ENCODE measurements at regions not wholly inside any gene's neighbourhood (a gene's known extent, or its start where the extent isn't known, plus 50 kb on each side); places are given as distances from the start of the nearest gene placed in this dataset.
"Not testable (repeated sequence)": the region's sequence is repeated elsewhere in the genome, so short reads cannot be mapped to it uniquely, and the experiment has no call there.

DNA sequence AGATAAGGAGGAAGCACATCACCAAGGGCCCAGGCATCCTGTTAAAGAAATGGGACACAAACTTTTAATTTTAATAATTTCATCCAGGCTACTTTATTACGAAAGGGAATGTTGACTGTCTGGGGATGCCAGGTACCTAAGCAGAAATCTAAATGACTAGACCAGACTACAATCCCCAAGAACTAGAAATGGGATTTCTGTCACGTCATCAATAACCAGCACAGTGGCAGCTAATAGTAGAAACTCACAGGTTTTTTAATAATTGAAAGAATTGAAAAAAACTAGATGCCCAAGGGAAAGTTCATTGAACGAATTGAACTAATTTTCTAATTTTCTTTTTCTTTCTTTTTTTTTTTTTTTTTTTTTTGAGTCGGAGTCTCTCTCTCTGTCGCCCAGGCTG is 789.3 kb downstream of the IGSF11 start:
- TF ChIP-seq, protein P1, sequence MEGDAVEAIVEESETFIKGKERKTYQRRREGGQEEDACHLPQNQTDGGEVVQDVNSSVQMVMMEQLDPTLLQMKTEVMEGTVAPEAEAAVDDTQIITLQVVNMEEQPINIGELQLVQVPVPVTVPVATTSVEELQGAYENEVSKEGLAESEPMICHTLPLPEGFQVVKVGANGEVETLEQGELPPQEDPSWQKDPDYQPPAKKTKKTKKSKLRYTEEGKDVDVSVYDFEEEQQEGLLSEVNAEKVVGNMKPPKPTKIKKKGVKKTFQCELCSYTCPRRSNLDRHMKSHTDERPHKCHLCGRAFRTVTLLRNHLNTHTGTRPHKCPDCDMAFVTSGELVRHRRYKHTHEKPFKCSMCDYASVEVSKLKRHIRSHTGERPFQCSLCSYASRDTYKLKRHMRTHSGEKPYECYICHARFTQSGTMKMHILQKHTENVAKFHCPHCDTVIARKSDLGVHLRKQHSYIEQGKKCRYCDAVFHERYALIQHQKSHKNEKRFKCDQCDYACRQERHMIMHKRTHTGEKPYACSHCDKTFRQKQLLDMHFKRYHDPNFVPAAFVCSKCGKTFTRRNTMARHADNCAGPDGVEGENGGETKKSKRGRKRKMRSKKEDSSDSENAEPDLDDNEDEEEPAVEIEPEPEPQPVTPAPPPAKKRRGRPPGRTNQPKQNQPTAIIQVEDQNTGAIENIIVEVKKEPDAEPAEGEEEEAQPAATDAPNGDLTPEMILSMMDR (IDR thresholded peaks at IDR 0.05; ENCODE audit: insufficient read depth, low read depth, low read length) = no peak
- TF ChIP-seq EZH2 (IDR thresholded peaks at IDR 0.05; ENCODE audit: insufficient read depth, low read length) = no peak
- H3K4me3 Mint-ChIP-seq (ENCODE audit: unreplicated experiment) = no peak overlapping the region
- no peak overlapping the region for H3K27ac Mint-ChIP-seq (ENCODE audit: unreplicated experiment)
- H3K36me3 Mint-ChIP-seq (ENCODE audit: low read depth, unreplicated experiment) = no peaks in the 10 kb centered on the region
- H3K4me1 ChIP-seq (ENCODE audit: insufficient read depth, low read length) = no peaks in the 10 kb centered on the region
- H3K9me3 ChIP-seq (ENCODE audit: insufficient read depth, low read depth, low read length) = no peaks in the 10 kb centered on the region
- no peak overlapping the region for H3K4me3 ChIP-seq (ENCODE audit: insufficient read depth, low read depth, low read length)
- no peaks in the 10 kb centered on the region for H3K27me3 ChIP-seq (ENCODE audit: insufficient read depth, low read length)
- no peak overlapping the region for H3K27ac ChIP-seq (ENCODE audit: low read depth, low read length)
- H3K9me3 Mint-ChIP-seq (ENCODE audit: unreplicated experiment) = no peaks in the 10 kb centered on the region
- DNase-seq (ENCODE audit: low read depth) = no peak
- H3K4me1 Mint-ChIP-seq (ENCODE audit: low read depth, unreplicated experiment) = no peaks in the 10 kb centered on the region
- H3K79me2 ChIP-seq (ENCODE audit: insufficient read depth, low read length) = no peaks in the 10 kb centered on the region
- no peak for FAIRE-seq
- no peaks in the 10 kb centered on the region for H4K20me1 ChIP-seq (ENCODE audit: insufficient read depth, low read length)
- H3K27me3 Mint-ChIP-seq (ENCODE audit: low read depth, unreplicated experiment) = no peaks in the 10 kb centered on the region
- H3K36me3 ChIP-seq (ENCODE audit: insufficient read depth, low read length) = no peaks in the 10 kb centered on the region
- no peak overlapping the region for H3K4me2 ChIP-seq (ENCODE audit: low read length)
- H3K9ac ChIP-seq (ENCODE audit: low read length) = no peak overlapping the region
- no peak overlapping the region for H2AFZ ChIP-seq (ENCODE audit: low read depth, low read length)

DNA sequence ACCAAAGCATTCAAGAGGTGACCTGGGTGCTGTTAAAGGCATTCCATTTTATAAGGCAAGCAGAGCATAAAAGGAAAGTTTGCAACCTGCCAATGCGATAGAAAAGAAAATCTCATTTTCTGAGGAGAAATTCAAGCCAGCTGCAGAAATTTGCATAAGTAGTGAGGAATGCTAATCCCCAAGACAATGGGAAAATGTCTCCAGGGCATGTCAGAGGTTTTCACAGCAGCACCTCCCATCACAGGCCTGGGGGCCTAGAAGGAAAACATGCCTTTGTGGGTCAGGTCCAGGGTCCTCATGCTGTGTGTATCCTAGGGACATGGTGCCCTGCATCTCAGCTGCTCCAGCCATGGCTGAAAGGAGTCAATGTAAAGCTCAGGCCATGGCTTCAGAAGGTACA is 775.8 kb downstream of the IGSF11 start:
- H3K4me3 Mint-ChIP-seq (ENCODE audit: unreplicated experiment); FAIRE-seq; H3K9me3 ChIP-seq (ENCODE audit: insufficient read depth, low read depth, low read length); H3K4me1 ChIP-seq (ENCODE audit: insufficient read depth, low read length); H3K79me2 ChIP-seq (ENCODE audit: insufficient read depth, low read length); H3K4me3 ChIP-seq (ENCODE audit: insufficient read depth, low read depth, low read length); H3K27ac Mint-ChIP-seq (ENCODE audit: unreplicated experiment); DNase-seq (ENCODE audit: low read depth); H2AFZ ChIP-seq (ENCODE audit: low read depth, low read length); H3K27me3 Mint-ChIP-seq (ENCODE audit: low read depth, unreplicated experiment); H3K27ac ChIP-seq (ENCODE audit: low read depth, low read length); H3K36me3 ChIP-seq (ENCODE audit: insufficient read depth, low read length); H3K36me3 Mint-ChIP-seq (ENCODE audit: low read depth, unreplicated experiment); H3K9ac ChIP-seq (ENCODE audit: low read length); H3K4me1 Mint-ChIP-seq (ENCODE audit: low read depth, unreplicated experiment); H3K27me3 ChIP-seq (ENCODE audit: insufficient read depth, low read length); H3K4me2 ChIP-seq (ENCODE audit: low read length); H4K20me1 ChIP-seq (ENCODE audit: insufficient read depth, low read length): not testable (repeated sequence)
- peaks cover 10% of the 10 kb centered on the region for H3K9me3 Mint-ChIP-seq (ENCODE audit: unreplicated experiment)

DNA sequence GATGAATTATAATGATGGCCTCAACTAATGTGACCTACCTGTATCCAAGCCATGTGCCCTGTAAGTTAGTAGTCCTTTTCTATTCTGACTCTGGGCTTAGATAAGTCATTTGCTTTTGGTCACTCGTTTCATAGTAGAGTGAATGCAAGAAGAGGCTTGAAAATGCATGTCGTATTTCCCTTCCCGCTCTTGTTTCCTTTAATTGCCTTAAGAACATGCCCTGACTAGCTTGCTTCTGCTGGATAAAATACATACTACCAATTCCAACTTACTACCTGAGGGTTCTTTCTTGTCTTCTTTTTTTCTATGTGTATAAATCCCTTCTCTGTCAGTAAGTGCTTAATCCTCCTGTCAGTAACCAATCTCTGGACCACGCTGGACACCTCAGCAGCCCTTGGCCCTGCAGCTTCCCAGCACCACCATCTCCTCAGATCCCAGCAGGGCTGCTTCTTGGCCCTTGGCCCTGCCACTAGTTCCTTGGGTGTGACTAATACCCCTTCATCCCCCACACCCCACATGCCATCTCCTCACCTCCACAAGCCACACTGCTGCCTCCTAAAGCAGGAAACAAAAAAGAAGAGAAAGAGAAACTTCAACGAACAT is 771.7 kb downstream of the IGSF11 start:
- TF ChIP-seq, protein P1 (IDR thresholded peaks at IDR 0.05; ENCODE audit: insufficient read depth, low read depth, low read length) = no peak
- no peak for TF ChIP-seq EZH2 (IDR thresholded peaks at IDR 0.05; ENCODE audit: insufficient read depth, low read length)
- Histone ChIP-seq H4K20me1 (ENCODE audit: insufficient read depth, low read length) (no peaks in the 10 kb centered on the region), H3K4me2 (ENCODE audit: low read length) (no peak overlapping the region), H2AFZ (ENCODE audit: low read depth, low read length) (no peak overlapping the region), H3K27me3 (ENCODE audit: insufficient read depth, low read length) (no peaks in the 10 kb centered on the region), H3K79me2 (ENCODE audit: insufficient read depth, low read length) (no peaks in the 10 kb centered on the region), H3K36me3 (ENCODE audit: insufficient read depth, low read length) (no peaks in the 10 kb centered on the region), H3K9me3 (ENCODE audit: insufficient read depth, low read depth, low read length) (peaks cover 4% of the 10 kb centered on the region), H3K27ac (ENCODE audit: low read depth, low read length) (no peak overlapping the region), H3K4me1 (ENCODE audit: insufficient read depth, low read length) (no peaks in the 10 kb centered on the region), H3K4me3 (ENCODE audit: insufficient read depth, low read depth, low read length) (no peak overlapping the region), H3K9ac (ENCODE audit: low read length) (no peak overlapping the region)
- H3K36me3 Mint-ChIP-seq (ENCODE audit: low read depth, unreplicated experiment) = no peaks in the 10 kb centered on the region
- FAIRE-seq (no peak), DNase-seq (ENCODE audit: low read depth) (no peak)
- peaks cover 3% of the 10 kb centered on the region for H3K4me1 Mint-ChIP-seq (ENCODE audit: low read depth, unreplicated experiment)
- no peak overlapping the region for H3K27ac Mint-ChIP-seq (ENCODE audit: unreplicated experiment)
- no peak overlapping the region for H3K4me3 Mint-ChIP-seq (ENCODE audit: unreplicated experiment)
- H3K27me3 Mint-ChIP-seq (ENCODE audit: low read depth, unreplicated experiment) = no peaks in the 10 kb centered on the region
- peaks cover 9% of the 10 kb centered on the region for H3K9me3 Mint-ChIP-seq (ENCODE audit: unreplicated experiment)

Data from astrocyte (in vitro differentiated cells and primary cell).